ENCODE measurements at regions not wholly inside any gene's neighbourhood (a gene's known extent, or its start where the extent isn't known, plus 50 kb on each side); places are given as distances from the start of the nearest gene placed in this dataset.
"Not testable (repeated sequence)": the region's sequence is repeated elsewhere in the genome, so short reads cannot be mapped to it uniquely, and the experiment has no call there.

- intact Hi-C loops (cut with DNase I) = no loop called here
- ATAC-seq (no peak), DNase-seq (no peak)
- TF ChIP-seq CTCF (IDR thresholded peaks at IDR 0.05) = no peak
- no peaks in the 10 kb centered on the region for H3K9me3 ChIP-seq
- no peak overlapping the region for H3K4me3 ChIP-seq
- H3K36me3 ChIP-seq = no peaks in the 10 kb centered on the region
- H3K27ac ChIP-seq = no peak overlapping the region
- 71% methylated on average over 4 of the region's 4 CpGs for WGBS, 2 donors
- H3K27me3 ChIP-seq = no peaks in the 10 kb centered on the region
- H3K4me1 ChIP-seq = no peaks in the 10 kb centered on the region
Measured at GRCh38 chr17:16888413-16889087, 83.4 kb downstream of the TNFRSF13B start.

GRCh38 chr17:16887523-16888095 lies 84.3 kb downstream of the TNFRSF13B start:
- no peaks in the 10 kb centered on the region for H3K4me1 ChIP-seq
- ATAC-seq = no peak
- no peak overlapping the region for H3K27ac ChIP-seq
- H3K36me3 ChIP-seq = no peaks in the 10 kb centered on the region
- intact Hi-C loops (cut with DNase I) = no loop called here
- no peak for DNase-seq
- no peaks in the 10 kb centered on the region for H3K9me3 ChIP-seq
- no peak overlapping the region for H3K4me3 ChIP-seq
- no peaks in the 10 kb centered on the region for H3K27me3 ChIP-seq
- 90 to 95% methylated on average over 4 of the region's 4 CpGs for WGBS, 2 donors
- TF ChIP-seq CTCF (IDR thresholded peaks at IDR 0.05) = no peak

GRCh38 chr17:16886655-16887322 lies 85.1 kb downstream of the TNFRSF13B start:
- H3K27me3 ChIP-seq = peaks cover 0 to 4% (median 0%) of the 10 kb centered on the region in 7 donors
- ATAC-seq = no peak
- no peak for TF ChIP-seq CTCF (IDR thresholded peaks at IDR 0.05)
- H3K4me3 ChIP-seq = no peak overlapping the region
- no peaks in the 10 kb centered on the region for H3K4me1 ChIP-seq
- no peaks in the 10 kb centered on the region for H3K36me3 ChIP-seq
- WGBS, 2 donors = 64 to 72% methylated on average over 4 of the region's 4 CpGs
- intact Hi-C loops (cut with DNase I) = no loop called here
- H3K27ac ChIP-seq = no peak overlapping the region
- H3K9me3 ChIP-seq = no peaks in the 10 kb centered on the region
- no peak for DNase-seq

GRCh38 chr17:16885204-16885603 lies 86.7 kb downstream of the TNFRSF13B start:
- H3K9me3 ChIP-seq; H3K4me1 ChIP-seq; H3K4me3 ChIP-seq; intact Hi-C loops (cut with DNase I); ATAC-seq; H3K27ac ChIP-seq; H3K27me3 ChIP-seq; DNase-seq; H3K36me3 ChIP-seq: not testable (repeated sequence)
- WGBS, 2 donors = 71 to 82% methylated on average over 5 to 6 of the region's 6 CpGs

- H3K9me3 ChIP-seq, ATAC-seq: not testable (repeated sequence)
Measured at GRCh38 chr17:16882926-16883265, 89.0 kb downstream of the TNFRSF13B start.

More at GRCh38 chr17:16882926-16883265, 89.0 kb downstream of the TNFRSF13B start:
- H3K36me3 ChIP-seq; H3K4me3 ChIP-seq; H3K27me3 ChIP-seq; H3K4me1 ChIP-seq; DNase-seq; intact Hi-C loops (cut with DNase I); H3K27ac ChIP-seq: not testable (repeated sequence)
- 94 to 95% methylated on average over 7 of the region's 7 CpGs for whole genome bisulfite sequencing, 2 donors
